DMS153 (cell line): ENCODE measurements at regions not wholly inside any gene's neighbourhood (a gene's known extent, or its start where the extent isn't known, plus 50 kb on each side); places are given as distances from the start of the nearest gene placed in this dataset.
"Not testable (repeated sequence)": the region's sequence is repeated elsewhere in the genome, so short reads cannot be mapped to it uniquely, and the experiment has no call there.

Experiments
- DNase-seq: peaks from one replicate; lab custom pipeline; 2025; lab: John Stamatoyannopoulos, UW

DNA sequence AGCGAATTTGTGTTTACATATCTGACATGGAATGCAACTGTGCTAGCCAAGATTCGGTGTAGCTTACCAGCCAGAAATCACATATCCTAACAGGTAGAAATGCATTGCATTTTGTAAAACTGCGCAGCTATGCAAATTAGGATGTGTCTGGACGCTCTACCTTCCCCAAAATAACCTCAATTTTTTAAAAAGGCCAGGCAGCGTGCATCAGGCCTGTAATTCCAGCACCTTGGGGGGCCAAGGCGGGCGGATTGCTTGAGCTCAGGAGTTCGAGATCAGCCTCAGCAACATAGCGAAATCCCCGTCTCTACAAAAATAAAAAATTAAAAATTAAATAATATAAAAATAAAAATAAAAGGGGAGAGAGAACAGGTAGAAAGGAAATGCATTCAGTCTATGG, 305.0 kb downstream of the TYW1 start:
- DNase-seq = no peak

DNA sequence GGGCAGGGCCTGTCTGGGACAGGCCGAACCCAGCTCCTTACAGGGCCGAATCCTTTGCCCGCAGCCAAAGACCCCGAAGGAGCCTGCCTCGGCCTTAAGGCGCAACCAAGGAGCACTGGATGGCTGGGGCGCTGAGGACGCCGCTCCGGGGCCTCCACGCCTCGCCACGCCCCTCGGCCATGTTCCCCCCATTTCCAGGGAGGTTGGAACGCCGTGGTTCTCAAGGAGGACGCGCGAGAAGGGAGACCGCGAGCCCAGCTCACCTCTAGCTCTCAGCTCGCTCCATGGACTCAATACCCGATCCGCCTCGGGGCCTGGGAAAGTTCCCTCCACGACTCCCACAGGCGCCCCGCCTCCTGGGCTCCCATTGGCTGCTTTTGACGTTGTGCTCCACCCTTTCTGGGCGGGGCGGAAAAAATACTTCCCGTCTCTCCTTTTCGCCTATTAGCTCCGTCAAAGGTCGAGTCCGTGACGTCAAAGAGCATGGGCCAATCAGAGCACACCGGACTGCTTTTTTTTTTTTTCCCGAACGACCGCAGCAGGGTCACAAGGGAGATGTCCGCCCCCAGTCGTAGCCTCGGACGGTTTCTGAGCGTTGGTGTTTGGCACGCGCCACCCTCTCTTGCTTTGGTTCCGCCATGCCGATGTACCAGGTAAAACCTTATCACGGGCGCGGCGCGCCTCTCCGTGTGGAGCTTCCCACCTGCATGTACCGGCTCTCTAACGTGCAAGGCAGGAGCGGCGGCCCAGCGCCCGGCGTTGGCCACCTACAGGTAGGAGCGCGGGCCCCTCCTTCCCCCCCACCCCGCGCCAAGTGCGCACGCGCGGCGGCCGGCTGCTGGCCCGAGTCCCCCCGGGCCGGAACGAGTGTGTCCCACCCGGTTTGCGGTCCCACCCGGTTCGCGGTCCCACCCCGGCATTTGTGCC, 305.7 kb downstream of the TYW1 start:
- peak; percentile 98 for DNase-seq

DNA sequence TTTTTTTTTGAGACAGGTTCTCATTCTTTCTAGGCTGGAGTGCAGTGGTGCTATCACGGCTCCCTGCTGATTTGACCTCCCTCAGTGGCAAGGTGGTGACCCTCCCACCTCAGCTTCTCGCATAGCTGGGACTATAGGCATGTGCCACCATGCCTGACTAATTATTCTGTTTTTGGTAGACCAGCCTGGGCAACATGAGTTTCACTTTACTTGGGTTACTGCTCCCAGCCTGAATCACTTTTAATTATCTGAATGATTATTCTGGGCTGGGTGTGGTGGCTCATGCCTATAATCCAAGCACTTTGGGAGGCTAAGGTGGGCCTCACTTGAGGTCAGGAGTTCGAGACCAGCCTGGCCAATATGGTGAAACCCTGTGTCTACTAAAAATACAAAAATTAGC, 308.2 kb downstream of the TYW1 start:
- DNase-seq = not testable (repeated sequence)

DNA sequence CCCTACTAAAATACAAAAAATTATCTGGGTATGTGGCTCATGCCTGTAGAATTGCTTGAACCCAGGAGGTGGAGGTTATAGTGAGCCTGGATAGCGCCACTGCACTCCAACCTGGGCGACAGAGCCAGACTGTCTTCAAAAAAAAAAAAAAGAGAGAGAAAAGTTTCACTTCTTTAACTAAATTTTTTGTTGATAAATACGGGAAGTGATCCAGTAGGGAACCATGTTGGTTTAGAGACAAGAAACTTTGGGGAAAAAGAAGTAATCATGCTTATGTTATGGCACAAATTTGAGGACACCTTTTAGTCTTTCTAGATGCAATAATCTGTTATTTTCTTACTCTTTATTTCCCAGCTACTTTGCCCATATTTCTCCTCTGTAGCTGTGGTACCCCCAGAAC, 309.7 kb downstream of the TYW1 start:
- DNase-seq = no peak

DNA sequence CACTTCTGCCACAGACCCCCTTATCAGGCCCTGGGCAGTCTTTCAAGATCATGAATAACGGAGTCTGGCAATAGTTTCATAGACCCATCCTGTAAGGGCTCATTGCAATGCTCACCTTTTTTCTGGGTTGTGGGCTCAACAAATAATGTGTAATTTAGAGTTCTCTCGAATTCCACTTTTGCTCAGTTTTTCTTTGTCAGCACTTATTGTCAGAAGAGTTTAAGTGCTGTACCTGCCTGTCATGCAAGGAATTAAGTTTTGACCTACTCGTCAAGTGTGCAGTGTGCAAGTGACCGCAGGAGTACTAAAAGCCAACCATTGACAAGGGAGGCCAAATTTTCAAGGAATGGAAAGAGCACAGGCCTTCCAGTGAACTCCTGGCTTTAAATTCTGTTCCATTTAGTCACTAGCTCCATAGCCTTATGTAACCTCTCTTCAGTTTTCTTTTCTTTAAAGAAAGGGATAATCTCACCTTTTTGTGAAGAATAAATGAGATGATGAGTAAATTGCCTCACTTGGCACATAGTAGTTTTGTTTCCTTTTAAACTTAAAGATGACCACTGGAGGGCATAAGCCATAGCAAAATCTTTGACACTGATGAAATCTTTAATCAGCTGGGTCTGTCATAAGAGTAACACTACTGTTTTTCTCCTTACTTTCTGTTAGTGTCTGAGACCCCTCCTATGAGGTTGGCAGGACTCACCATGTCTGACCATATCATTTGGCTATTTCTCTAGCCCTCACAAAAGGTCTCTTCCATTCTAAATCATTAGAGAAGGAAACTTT, 313.3 kb downstream of the TYW1 start:
- DNase-seq = no peak

DNA sequence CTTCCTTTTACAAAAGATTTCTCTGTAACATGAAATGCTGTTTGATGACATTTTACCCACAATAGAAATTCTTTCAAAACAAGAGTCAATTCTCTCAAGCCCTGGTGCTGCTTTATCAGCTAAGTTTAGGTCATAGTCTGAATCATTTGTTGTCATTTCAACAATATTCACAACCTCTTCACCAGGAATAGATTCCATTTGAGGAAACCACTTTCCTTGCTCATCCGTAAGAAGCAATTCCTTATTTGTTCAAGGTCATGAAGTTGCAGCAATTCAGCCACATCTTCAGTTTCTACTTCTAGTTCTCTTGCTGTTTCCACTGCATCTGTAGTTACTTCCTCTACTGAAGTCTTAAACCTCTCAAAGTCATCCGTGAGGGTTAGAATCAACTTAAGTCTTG, 315.3 kb downstream of the TYW1 start:
- no peak for DNase-seq

DNA sequence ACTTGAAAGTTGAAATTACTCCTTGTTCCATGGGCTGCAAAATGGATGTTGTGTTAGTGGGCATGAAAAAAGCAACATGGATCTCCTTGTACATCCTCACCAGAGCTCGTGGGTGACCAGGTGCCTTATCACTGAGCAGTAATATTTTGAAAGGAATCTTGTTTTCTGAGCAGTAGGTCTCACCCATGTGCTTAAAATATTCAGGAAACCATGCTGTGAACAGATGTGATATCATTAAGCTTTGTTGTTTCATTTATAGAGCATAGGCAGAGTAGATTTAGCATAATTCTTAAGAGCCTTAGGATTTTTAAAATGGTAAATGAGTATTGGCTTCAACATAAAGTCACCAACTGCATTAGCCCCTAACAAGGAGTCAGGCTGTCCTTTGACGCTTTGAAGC, 316.6 kb downstream of the TYW1 start:
- no peak for DNase-seq

DNA sequence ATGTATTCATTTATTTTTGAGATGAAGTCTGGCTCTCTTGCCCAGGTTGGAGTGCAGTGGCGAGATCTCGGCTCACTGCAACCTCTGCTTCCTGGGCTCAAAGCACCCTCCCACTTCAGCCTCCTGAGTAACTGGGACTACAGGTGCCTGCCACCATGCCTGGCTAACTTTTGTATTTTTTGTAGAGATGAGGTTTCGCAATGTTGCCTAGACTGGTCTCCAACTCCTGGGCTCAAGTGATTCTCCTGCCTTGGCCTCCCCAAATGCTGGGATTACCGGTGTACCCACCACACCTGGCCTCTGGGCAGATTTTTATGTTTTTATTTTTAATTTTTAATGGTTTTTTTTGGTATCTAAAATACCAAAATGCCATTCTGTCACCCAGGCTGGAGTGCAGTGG, 320.3 kb downstream of the TYW1 start:
- not testable (repeated sequence) for DNase-seq

DNA sequence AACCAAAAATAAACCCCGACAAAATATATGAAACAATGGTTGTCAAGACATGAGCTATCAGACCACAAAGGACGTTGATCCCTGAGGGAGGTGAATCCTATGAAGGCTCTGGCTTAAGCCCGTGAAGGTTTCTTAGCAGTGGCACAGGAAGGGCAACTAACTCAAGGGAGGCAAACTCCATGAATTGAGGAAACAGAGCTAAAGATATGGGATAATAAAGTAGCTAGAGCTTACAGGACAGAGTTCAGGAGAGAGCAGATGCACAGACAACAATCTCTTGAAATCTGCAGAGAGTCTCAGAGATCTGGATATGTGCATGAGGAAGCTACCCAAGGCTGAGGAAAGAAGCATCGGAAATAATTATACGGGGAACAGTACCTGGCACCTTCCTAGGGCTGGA, 331.6 kb downstream of the TYW1 start:
- DNase-seq = not testable (repeated sequence)

DNA sequence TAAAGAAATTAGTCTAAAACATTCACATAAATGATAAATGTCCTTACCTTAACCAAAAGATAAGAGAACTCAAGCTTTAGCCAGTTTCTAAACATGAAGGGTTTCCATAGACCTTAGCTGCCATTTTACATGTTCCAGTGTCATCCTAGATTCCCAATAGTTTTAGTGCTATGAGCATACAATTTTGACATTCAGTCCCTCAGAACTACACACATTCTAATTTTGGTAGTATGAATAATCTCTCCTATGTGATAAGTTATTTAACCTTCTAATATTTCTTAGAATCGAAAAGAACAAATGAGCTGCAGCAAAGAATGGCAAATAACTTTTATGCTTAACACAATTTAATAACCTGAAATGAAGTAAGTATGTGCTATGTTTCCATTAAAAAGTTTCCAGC, 338.5 kb downstream of the TYW1 start:
- not testable (repeated sequence) for DNase-seq

DNA sequence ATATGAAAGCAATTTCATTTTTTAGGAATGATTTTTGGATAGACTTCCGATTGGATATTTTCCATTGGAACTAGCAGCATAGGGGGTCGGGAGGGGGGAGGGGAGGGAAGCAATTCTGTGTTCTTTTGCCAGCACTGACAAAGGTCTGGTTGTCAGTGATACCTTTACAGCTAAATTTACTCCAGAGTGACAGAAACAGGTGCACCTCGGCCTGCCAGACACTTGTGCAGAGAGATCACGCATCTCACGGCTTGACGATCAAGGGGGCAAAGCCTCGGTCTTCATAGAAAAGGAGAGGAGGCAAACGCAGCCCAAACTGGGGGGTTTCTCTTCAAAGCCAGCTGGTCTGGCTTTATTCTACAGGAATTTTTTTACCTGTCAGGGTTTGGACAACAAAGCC, 339.0 kb downstream of the TYW1 start:
- not testable (repeated sequence) for DNase-seq

DNA sequence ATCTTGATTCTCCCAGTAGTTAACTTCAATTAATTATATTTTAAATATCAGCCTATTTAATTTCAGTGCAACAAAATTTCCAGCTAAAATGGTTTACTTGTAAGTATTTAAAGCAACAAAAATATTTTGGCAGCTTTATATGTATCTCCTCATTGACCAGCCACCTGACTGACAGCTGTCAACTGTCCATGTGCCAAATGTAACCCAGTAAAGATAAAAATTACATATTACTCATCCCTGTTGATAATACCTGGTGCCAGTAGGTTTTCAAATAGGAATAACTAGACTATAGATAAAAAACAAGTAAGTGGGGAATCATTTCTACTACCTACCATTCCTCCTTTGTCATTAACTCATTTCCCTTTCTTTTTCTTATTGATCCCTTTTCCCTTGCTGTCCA, 341.9 kb downstream of the TYW1 start:
- DNase-seq = not testable (repeated sequence)

DNA sequence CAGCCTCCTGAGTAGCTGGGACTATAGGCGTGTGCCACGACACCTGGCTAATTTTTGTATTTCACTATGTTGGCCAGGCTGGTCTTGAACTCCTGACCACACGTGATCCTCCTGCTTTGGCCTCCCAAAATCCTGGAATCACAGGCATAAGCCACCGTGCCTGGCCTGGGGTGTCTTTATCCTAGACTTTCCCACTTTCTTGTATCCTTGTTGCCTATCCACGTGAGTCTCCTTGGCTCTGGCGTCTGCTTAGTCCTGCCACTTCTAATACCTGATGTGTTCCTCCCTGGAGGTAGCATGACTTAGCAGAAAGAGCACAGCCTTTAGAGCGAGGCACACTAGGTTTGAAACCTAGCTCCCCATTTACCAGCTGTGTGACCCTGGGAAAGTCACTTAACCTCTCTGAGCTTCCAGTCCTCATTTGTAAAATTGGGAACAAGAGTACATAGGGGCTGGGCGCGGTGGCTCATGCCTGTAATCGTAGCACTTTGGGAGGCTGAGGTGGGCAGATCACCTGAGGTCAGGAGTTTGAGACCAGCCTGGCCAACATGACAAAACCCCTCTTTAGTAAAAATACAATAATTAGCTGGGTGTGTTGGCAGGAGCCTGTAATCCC, 344.6 kb downstream of the TYW1 start:
- no peak for DNase-seq

DNA sequence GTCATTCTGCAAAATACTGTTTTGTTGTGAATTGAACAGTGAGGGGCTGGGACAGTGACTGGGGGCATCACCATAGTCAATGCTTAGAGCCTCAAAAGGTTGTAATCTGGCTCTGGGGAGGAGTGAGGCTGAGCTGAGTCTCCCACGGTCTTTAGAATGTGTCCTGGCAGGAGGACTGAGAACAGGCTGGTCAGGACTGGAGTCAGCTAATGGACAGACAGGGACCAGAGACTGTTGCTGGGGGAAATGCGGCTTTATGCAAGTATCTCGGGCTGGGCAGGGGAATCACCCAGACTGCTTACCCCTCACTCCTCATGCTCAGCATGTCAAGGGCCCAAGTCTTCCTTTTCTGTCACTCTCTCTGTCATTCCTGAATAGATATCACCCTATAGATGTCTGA, 346.5 kb downstream of the TYW1 start:
- DNase-seq = no peak

DNA sequence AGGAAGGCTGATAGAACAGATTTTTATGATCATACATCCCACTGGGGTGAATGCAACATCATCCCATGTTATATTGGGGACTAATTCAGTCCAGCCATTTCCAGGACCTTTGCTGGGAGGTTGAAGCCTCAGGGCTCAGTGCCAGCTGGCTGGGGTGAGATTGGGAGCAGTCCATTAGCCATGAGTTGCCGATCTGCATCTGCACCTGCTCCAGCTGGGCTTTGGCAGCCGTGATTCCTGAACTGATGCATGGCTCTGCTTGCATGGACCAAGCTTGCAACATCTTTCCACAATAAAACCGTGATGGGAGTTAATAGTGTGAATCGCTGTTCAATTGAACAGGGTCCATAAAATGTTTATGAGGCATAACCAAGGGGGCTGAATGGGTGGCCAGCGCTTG, 346.9 kb downstream of the TYW1 start:
- DNase-seq = no peak

DNA sequence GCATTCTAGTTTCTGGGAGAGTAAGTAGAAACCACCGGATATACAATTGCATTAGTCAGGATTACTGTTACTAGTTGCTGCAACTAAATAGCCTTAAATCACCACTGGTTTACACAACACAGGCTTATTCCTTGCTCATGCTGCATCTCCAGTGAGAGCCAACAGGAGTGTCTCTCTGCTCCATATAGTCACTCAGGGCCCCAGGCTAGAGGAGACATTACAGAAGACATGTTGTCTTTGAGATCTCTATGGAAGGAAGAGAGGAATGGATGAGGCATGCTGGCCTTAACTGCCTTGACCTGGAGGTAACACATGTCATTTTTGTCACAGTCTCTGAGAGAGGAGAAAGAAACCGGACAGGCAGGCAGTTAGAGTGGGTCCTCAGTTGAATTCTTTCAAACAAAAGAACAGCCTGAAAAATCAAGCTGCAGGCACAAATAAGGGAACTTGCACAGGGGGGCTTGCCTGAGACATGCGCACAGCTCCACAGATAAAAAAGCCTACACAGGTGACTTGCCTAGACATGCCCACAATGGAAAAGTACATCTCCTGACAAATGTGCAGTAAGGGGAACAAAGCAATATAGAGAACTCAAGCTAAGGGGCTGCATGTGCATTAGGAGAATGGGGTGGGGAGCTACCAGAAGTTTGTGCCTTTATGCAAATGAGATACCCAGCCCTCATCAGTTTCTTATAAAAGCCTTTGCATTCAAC, 348.0 kb downstream of the TYW1 start:
- no peak for DNase-seq

DNA sequence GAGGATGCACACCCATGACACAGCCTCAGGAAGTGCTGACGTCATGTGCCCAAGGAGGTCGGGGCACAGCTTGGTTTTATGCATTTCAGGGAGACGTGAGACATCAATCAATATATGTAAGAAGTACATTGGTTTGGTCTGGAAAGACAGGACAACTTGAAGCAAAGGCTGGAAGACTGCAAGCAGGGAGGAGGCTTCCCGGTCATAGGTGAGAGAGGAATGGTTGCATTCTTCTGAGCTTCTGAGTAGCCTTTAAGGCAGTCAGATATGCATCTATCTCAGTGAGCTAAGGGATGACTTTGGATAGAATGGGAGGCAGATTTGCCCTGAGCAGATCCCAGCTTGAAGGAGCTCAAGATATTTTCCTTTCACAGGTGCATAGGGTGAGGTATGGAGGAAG, 349.5 kb downstream of the TYW1 start:
- DNase-seq = no peak

DNA sequence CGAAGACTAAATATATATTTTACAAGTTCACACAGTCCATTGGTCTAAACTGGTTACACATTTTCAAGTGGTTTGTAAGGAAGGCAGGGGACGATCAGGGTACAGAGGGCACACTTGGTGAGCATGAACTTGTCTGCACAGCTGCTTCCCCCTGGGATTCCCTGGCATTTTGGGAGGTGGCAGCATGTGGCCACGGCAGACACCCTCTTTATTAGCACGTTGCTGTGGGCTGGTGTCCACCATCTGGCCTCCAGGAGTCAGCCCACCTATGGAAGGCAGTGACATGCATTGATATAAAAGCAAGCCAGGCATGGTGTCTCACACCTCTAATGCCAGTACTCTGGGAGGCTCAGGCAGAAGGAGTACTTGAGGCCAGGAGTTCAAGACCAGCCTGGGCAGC, 350.2 kb downstream of the TYW1 start:
- no peak for DNase-seq

DNA sequence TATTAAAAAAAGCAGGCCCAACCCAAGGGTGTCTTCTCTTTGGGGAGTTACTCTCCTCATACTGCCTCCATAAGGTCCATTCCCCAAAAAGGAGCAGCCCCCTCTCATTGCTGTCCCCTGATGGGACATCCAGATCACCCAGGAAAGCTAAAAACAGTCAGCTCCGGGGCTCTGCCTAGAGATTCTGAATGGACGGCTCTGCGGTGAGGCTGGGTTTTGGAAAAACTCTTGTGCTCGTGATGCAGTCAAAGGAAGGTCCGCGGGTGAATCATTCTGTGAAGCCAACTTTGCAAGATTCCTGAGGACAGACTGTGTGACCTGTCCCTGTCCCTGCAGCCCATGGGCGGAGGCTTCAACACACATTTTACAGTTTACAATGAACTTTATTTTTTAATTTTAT, 351.5 kb downstream of the TYW1 start:
- no peak for DNase-seq

DNA sequence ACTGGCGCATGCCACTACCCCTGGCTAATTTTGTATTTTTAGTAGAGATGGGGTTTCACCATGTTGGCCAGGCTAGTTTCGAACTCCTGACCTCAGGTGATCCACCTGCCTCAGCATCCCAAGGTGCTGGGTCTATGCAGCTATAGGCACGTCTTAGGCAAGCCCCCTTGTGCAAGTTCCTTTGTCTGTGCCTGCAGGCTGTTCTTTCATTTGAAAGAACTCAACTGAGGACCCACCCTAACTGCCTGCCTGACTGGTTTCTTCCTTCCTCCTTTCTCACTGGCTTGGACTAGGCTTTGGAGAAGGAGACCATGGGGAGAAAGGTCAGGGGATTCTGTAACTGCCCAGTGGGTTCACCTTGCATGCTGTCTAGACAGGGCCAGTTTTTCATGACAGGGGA, 361.0 kb downstream of the TYW1 start:
- DNase-seq = not testable (repeated sequence)

DNA sequence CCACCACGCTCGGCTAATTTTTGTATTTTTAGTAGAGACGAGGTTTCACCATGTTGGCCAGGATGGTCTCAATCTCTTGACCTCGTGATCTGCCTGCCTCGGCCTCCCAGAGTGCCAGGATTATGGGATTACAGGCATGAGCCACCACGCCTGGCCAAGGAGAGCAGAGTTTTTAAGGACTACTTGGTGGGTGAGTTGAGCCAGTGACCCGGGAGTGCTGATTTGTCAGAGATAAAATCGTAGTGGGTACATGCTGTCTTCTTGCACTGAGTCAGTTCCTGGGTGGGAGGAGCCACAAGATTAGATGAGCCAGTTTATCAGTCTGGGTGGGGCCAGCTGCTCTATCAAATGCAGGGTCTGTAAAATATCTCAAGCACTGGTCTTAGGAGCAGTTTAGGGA, 361.7 kb downstream of the TYW1 start:
- not testable (repeated sequence) for DNase-seq

DNA sequence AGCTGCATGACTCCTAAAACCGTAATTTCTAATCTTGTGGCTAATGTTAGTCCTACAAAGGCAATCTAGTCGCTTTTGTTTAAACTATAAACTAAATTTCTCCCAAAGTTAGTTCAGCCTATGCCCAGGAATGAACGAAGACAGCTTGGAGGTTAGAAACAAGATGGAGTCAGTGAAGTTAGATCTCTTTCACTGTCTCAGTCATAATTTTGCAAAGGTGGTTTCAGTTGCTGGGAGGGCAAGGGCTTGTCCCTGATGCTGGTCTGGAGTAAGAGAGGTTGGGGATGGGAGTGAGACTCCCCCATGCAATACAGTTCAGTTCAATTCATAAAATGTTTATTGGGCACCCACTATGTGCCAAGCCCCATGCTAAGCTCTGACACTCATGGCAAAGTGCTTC, 362.1 kb downstream of the TYW1 start:
- not testable (repeated sequence) for DNase-seq
